GM23248 (cell line): ENCODE measurements at regions not wholly inside any gene's neighbourhood (a gene's known extent, or its start where the extent isn't known, plus 50 kb on each side); places are given as distances from the start of the nearest gene placed in this dataset.

ENCODE experiments used
- EZH2 ChIP-seq: fragments of 200-600 bp; sonication (generic); IDR thresholded peaks from 2 replicates; pipeline ENCODE4 v1.6.1; 2018; ENCODE audit warnings: antibody characterized with exemption, mild to moderate bottlenecking; ENCODE audit not compliant: insufficient read depth, poor library complexity, severe bottlenecking
- EZH2phosphoT487 ChIP-seq: fragments of 200-600 bp; sonication (generic); IDR thresholded peaks from 2 replicates; pipeline ENCODE4 v1.6.1; 2018; ENCODE audit warnings: antibody characterized with exemption, moderate library complexity, mild to moderate bottlenecking, low read depth; ENCODE audit not compliant: insufficient read depth

GRCh38 chr2:65498396-65498795 lies 66.0 kb upstream of the SPRED2 start:
- TF ChIP-seq EZH2 (no peak), EZH2phosphoT487 (no peak)
